ENCODE measurements at regions not wholly inside any gene's neighbourhood (a gene's known extent, or its start where the extent isn't known, plus 50 kb on each side); places are given as distances from the start of the nearest gene placed in this dataset.

DNA sequence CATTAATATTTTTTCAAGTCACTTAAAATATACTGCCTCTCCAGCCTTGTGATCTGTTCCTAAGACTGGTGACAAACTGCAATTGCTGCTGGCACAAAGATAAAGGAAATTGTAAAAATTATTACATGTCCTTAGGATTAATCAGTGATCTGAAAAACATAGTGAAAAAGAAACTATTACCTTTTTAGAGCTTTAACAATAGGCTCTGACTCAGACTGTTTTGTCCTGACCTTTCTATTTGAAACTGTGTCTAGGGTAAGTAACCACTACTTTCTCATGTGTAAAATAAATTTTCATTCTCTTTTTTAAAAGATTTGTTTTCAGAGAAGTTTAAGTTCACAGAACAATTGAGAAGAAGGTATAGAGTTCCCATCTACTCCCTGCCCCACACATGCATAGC, 80.4 kb upstream of the CLEC14A start:
- H3K27ac ChIP-seq, result no peak overlapping the region
- no peaks in the 10 kb centered on the region for H3K9me3 ChIP-seq
- H3K4me3 ChIP-seq (ENCODE audit: low read depth in 1 of 2, low read length in 1 of 2), result no peak overlapping the region
- no peaks in the 10 kb centered on the region for H3K27me3 ChIP-seq
- TF ChIP-seq, protein P1, sequence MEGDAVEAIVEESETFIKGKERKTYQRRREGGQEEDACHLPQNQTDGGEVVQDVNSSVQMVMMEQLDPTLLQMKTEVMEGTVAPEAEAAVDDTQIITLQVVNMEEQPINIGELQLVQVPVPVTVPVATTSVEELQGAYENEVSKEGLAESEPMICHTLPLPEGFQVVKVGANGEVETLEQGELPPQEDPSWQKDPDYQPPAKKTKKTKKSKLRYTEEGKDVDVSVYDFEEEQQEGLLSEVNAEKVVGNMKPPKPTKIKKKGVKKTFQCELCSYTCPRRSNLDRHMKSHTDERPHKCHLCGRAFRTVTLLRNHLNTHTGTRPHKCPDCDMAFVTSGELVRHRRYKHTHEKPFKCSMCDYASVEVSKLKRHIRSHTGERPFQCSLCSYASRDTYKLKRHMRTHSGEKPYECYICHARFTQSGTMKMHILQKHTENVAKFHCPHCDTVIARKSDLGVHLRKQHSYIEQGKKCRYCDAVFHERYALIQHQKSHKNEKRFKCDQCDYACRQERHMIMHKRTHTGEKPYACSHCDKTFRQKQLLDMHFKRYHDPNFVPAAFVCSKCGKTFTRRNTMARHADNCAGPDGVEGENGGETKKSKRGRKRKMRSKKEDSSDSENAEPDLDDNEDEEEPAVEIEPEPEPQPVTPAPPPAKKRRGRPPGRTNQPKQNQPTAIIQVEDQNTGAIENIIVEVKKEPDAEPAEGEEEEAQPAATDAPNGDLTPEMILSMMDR (IDR thresholded peaks at IDR 0.05), result no peak
- H3K4me1 ChIP-seq (ENCODE audit: control insufficient read depth in 1 of 2, insufficient read depth in 1 of 2, low read depth in 1 of 2, low read length in 1 of 2), result no peaks in the 10 kb centered on the region
- H3K36me3 ChIP-seq, result no peaks in the 10 kb centered on the region

DNA sequence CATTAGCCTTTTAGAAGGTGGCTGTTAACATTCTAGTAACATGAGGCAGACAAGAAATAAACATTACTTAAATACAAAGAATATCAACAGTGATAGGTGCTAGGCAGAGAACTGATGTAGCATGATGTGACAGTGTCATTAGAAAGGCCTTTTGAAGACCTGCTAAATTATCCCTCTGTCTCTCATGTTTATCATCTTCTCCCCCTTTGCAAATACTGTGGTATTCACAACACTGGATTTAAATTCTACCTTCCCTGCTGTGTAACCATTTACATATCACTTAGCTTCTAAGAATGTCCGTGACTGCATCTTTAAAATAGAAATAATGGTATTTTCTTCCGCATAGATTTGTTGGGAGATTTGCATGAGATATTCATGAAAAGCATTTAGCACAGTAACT, 74.4 kb upstream of the CLEC14A start:
- H3K27ac ChIP-seq, result no peak overlapping the region
- H3K9me3 ChIP-seq, result no peaks in the 10 kb centered on the region
- no peaks in the 10 kb centered on the region for H3K27me3 ChIP-seq
- H3K4me1 ChIP-seq (ENCODE audit: control insufficient read depth in 1 of 2, insufficient read depth in 1 of 2, low read depth in 1 of 2, low read length in 1 of 2), result no peaks in the 10 kb centered on the region
- TF ChIP-seq, protein P1 (IDR thresholded peaks at IDR 0.05), result no peak
- no peak overlapping the region for H3K4me3 ChIP-seq (ENCODE audit: low read depth in 1 of 2, low read length in 1 of 2)
- H3K36me3 ChIP-seq, result no peaks in the 10 kb centered on the region

DNA sequence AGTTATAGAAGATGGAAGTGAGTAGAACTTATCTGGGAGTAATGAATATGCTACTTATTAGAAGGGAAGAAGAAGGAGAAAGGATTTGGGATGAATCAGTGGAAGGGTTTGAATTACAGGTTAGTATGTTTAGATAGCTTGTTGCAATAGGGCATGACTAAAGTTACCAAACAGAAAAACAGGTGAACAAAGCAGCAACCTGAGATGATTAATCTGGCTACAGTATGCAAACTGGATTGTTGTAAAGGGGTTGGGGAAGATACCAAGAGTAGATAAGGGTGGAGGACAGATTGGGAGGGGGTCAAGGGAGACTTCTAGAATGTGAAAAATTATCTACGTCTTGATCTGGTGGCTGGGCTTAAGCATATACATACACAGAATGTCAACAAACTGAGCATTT, 73.4 kb upstream of the CLEC14A start:
- Histone ChIP-seq H3K9me3 (no peaks in the 10 kb centered on the region), H3K4me1 (ENCODE audit: control insufficient read depth in 1 of 2, insufficient read depth in 1 of 2, low read depth in 1 of 2, low read length in 1 of 2) (no peaks in the 10 kb centered on the region), H3K27me3 (no peaks in the 10 kb centered on the region), H3K27ac (no peak overlapping the region), H3K36me3 (no peaks in the 10 kb centered on the region), H3K4me3 (ENCODE audit: low read depth in 1 of 2, low read length in 1 of 2) (no peak overlapping the region)
- TF ChIP-seq, protein P1 (IDR thresholded peaks at IDR 0.05), result no peak

DNA sequence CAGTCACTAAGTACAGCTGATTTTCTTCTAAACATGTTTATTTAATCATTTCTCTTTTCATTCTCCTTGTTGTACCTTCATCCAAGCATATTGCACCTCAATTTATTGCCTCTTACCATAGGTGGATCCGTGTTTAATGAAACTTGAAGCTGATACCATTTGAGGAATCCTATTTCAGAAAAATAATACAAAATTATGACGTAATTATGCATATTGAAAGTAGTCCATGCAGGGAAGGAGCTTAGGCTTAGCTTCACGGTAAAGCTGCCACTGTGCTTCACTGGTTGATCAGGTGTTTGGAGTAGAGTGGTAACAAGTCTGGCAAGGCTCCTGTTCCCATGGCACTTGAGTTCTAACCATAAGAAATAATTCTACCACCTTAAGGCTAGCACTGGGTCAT, 61.0 kb upstream of the CLEC14A start:
- TF ChIP-seq, protein P1 (IDR thresholded peaks at IDR 0.05), result no peak
- no peaks in the 10 kb centered on the region for H3K36me3 ChIP-seq
- H3K27ac ChIP-seq, result no peak overlapping the region

DNA sequence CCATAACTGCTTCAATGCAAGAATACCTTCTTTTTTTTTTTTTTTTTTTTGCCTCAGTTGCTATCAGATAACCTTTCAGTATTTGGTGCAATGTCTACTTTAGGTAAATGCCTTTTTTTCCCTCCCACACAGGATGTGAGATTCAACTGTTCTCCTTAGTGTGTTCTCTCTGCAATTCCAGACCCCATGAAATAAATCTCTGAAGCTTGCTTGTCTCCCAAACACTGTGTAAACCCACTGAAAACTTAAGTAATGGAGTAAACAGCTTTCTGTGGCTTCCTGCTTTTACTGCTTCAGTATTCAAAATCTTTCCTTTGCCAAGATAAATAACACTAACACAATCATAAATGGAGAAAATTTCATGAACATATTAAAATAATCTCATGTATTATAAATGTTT, 55.8 kb upstream of the CLEC14A start:
- Histone ChIP-seq H3K27me3 (no peaks in the 10 kb centered on the region), H3K9me3 (no peaks in the 10 kb centered on the region), H3K36me3 (no peaks in the 10 kb centered on the region), H3K4me3 (ENCODE audit: low read depth in 1 of 2, low read length in 1 of 2) (no peak overlapping the region), H3K27ac (no peak overlapping the region), H3K4me1 (ENCODE audit: control insufficient read depth in 1 of 2, insufficient read depth in 1 of 2, low read depth in 1 of 2, low read length in 1 of 2) (no peaks in the 10 kb centered on the region)
- TF ChIP-seq, protein P1 (IDR thresholded peaks at IDR 0.05), result no peak

More for the DNA sequence above, 61.0 kb upstream of the CLEC14A start:
- Histone ChIP-seq H3K27me3 (no peaks in the 10 kb centered on the region), H3K4me3 (ENCODE audit: low read depth in 1 of 2, low read length in 1 of 2) (no peak overlapping the region), H3K4me1 (ENCODE audit: control insufficient read depth in 1 of 2, insufficient read depth in 1 of 2, low read depth in 1 of 2, low read length in 1 of 2) (no peaks in the 10 kb centered on the region), H3K9me3 (no peaks in the 10 kb centered on the region)

DNA sequence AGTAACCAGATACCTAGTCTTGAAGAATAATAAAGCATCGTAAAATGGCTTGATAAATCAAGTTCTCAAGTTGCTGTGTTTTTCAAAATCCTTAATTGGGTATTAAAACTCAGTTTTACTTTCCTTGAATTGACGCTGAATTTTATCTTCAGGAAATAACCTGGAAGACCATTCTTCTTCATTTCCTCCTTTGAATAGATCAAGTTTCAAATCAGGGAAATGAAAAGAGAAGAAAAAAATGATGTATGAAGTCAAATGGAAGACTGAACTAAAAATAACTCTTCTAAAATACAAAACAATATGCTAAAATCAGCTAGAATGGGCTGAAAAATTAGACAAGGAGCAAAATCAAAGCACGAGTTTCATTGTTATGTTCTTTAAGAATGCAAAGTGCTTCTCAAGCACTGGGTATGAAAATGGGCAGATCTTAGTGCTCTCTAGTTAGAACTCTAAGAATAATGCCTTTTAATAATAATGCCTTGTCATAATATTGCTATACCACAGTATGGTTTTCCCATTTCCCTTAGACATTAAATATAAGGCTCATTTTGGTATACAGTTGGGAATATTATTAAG, 54.6 kb upstream of the CLEC14A start:
- H3K27me3 ChIP-seq, result no peaks in the 10 kb centered on the region
- H3K36me3 ChIP-seq, result no peaks in the 10 kb centered on the region
- no peak overlapping the region for H3K4me3 ChIP-seq (ENCODE audit: low read depth in 1 of 2, low read length in 1 of 2)
- H3K9me3 ChIP-seq, result no peaks in the 10 kb centered on the region
- H3K27ac ChIP-seq, result no peak overlapping the region
- TF ChIP-seq, protein P1 (IDR thresholded peaks at IDR 0.05), result no peak
- H3K4me1 ChIP-seq (ENCODE audit: control insufficient read depth in 1 of 2, insufficient read depth in 1 of 2, low read depth in 1 of 2, low read length in 1 of 2), result no peaks in the 10 kb centered on the region

Measured in neutrophil (primary cell).